ENCODE measurements at regions not wholly inside any gene's neighbourhood (a gene's known extent, or its start where the extent isn't known, plus 50 kb on each side); places are given as distances from the start of the nearest gene placed in this dataset.
"Not testable (repeated sequence)": the region's sequence is repeated elsewhere in the genome, so short reads cannot be mapped to it uniquely, and the experiment has no call there.

- H3K4me3 ChIP-seq (ENCODE audit: low read length), result peak overlapping the region; percentile 74
- ATAC-seq, result peak; percentile 88
- H3K27me3 ChIP-seq (ENCODE audit: low read length); CTCF ChIA-PET; H3K9me3 ChIP-seq (ENCODE audit: low read length); H4K20me1 ChIP-seq (ENCODE audit: low read length); H3K9me2 ChIP-seq (replicated peaks; ENCODE audit: low read length); H3K36me3 ChIP-seq (ENCODE audit: low read depth, low read length); H3K4me1 ChIP-seq (ENCODE audit: insufficient read depth, low read length); intact Hi-C loops (cut with micrococcal nuclease); H3K79me2 ChIP-seq (ENCODE audit: low read length); H3F3A ChIP-seq (ENCODE audit: low read length, unreplicated experiment): not testable (repeated sequence)
- DNase-seq, result peak; percentile 98
- peak overlapping the region; percentile 96 for H3K4me2 ChIP-seq (ENCODE audit: low read length)
- POLR2A ChIA-PET (ENCODE audit: unreplicated experiment), result interaction anchor here (0.7 to 1.0 kb wide), 3 partner anchors 10 to 977 kb away, joined by 7 to 17 read pairs (median 9); no protein-coding TSS in a partner anchor
- TSS peak; percentile 100 for BruUV-seq (replicated peaks)
- H2AFZ ChIP-seq (ENCODE audit: low read length), result peak overlapping the region; percentile 87
- H3K27ac ChIP-seq (ENCODE audit: low read length), result peak overlapping the region; percentile 87
- peak overlapping the region; percentile 87 for H3K9ac ChIP-seq (ENCODE audit: low read length)
Measured at GRCh38 chr1:146386851-146387749, 158.3 kb upstream of the NOTCH2NLA start.

GRCh38 chr1:146381196-146381595 lies 152.4 kb upstream of the NOTCH2NLA start:
- H3K27me3 ChIP-seq (ENCODE audit: low read length); H3K27ac ChIP-seq (ENCODE audit: low read length); H3F3A ChIP-seq (ENCODE audit: low read length, unreplicated experiment); H3K4me1 ChIP-seq (ENCODE audit: insufficient read depth, low read length); H3K9me3 ChIP-seq (ENCODE audit: low read length); H3K9me2 ChIP-seq (replicated peaks; ENCODE audit: low read length); CTCF ChIA-PET; intact Hi-C loops (cut with micrococcal nuclease); H3K36me3 ChIP-seq (ENCODE audit: low read depth, low read length); H3K79me2 ChIP-seq (ENCODE audit: low read length); H3K9ac ChIP-seq (ENCODE audit: low read length); H3K4me2 ChIP-seq (ENCODE audit: low read length); ATAC-seq; POLR2A ChIA-PET (ENCODE audit: unreplicated experiment); H3K4me3 ChIP-seq (ENCODE audit: low read length); BruUV-seq (replicated peaks); H4K20me1 ChIP-seq (ENCODE audit: low read length): not testable (repeated sequence)
- peak; percentile 26 for DNase-seq
- H2AFZ ChIP-seq (ENCODE audit: low read length), result 0 out of 2 replicates have a peak overlapping the region, but pooled peaks have one; percentile 30

GRCh38 chr1:146376708-146377496 lies 148.1 kb upstream of the NOTCH2NLA start:
- H3F3A ChIP-seq (ENCODE audit: low read length, unreplicated experiment); H3K79me2 ChIP-seq (ENCODE audit: low read length); intact Hi-C loops (cut with micrococcal nuclease); H3K36me3 ChIP-seq (ENCODE audit: low read depth, low read length); H2AFZ ChIP-seq (ENCODE audit: low read length); H3K27me3 ChIP-seq (ENCODE audit: low read length); H3K9me3 ChIP-seq (ENCODE audit: low read length); H3K4me1 ChIP-seq (ENCODE audit: insufficient read depth, low read length); H3K9me2 ChIP-seq (replicated peaks; ENCODE audit: low read length); CTCF ChIA-PET; H3K4me3 ChIP-seq (ENCODE audit: low read length); H4K20me1 ChIP-seq (ENCODE audit: low read length); H3K4me2 ChIP-seq (ENCODE audit: low read length): not testable (repeated sequence)
- BruUV-seq (replicated peaks), result TSS peak; percentile 99
- Histone ChIP-seq H3K9ac (ENCODE audit: low read length) (peak overlapping the region; percentile 31; the same call in 1 of the 2 replicates), H3K27ac (ENCODE audit: low read length) (peak overlapping the region; percentile 51)
- POLR2A ChIA-PET (ENCODE audit: unreplicated experiment), result interaction anchor here (0.6 to 1.0 kb wide), 4 partner anchors 10 to 715 kb away, joined by 3 to 17 read pairs (median 3); no protein-coding TSS in a partner anchor
- DNase-seq (peak; percentile 99), ATAC-seq (peak; percentile 88)

GRCh38 chr1:146376309-146376707 lies 147.5 kb upstream of the NOTCH2NLA start:
- H3K9ac ChIP-seq (ENCODE audit: low read length), result peak overlapping the region; percentile 31

GRCh38 chr1:146375108-146375507 lies 146.3 kb upstream of the NOTCH2NLA start:
- POLR2A ChIA-PET (ENCODE audit: unreplicated experiment); H2AFZ ChIP-seq (ENCODE audit: low read length); DNase-seq; H3K79me2 ChIP-seq (ENCODE audit: low read length); H3K4me3 ChIP-seq (ENCODE audit: low read length); H3K27ac ChIP-seq (ENCODE audit: low read length); H3K4me2 ChIP-seq (ENCODE audit: low read length); BruUV-seq (replicated peaks); H3K36me3 ChIP-seq (ENCODE audit: low read depth, low read length); ATAC-seq; H3K4me1 ChIP-seq (ENCODE audit: insufficient read depth, low read length); H3F3A ChIP-seq (ENCODE audit: low read length, unreplicated experiment); intact Hi-C loops (cut with micrococcal nuclease); H3K9me3 ChIP-seq (ENCODE audit: low read length); H3K27me3 ChIP-seq (ENCODE audit: low read length); H3K9me2 ChIP-seq (replicated peaks; ENCODE audit: low read length); H3K9ac ChIP-seq (ENCODE audit: low read length); H4K20me1 ChIP-seq (ENCODE audit: low read length); CTCF ChIA-PET: not testable (repeated sequence)

More at GRCh38 chr1:146376309-146376707, 147.5 kb upstream of the NOTCH2NLA start:
- H3K27me3 ChIP-seq (ENCODE audit: low read length); H3K9me2 ChIP-seq (replicated peaks; ENCODE audit: low read length); H2AFZ ChIP-seq (ENCODE audit: low read length); BruUV-seq (replicated peaks); CTCF ChIA-PET; H3K4me1 ChIP-seq (ENCODE audit: insufficient read depth, low read length); H3K79me2 ChIP-seq (ENCODE audit: low read length); intact Hi-C loops (cut with micrococcal nuclease); H4K20me1 ChIP-seq (ENCODE audit: low read length); H3K9me3 ChIP-seq (ENCODE audit: low read length); H3K27ac ChIP-seq (ENCODE audit: low read length); H3K36me3 ChIP-seq (ENCODE audit: low read depth, low read length); H3F3A ChIP-seq (ENCODE audit: low read length, unreplicated experiment): not testable (repeated sequence)
- peak overlapping the region; percentile 53 for H3K4me3 ChIP-seq (ENCODE audit: low read length)
- peak; percentile 62 for ATAC-seq
- peak; percentile 78 for DNase-seq
- POLR2A ChIA-PET (ENCODE audit: unreplicated experiment), result interaction anchor here (0.7 to 1.0 kb wide), 2 partner anchors 11 kb away, joined by 7 to 17 read pairs; no protein-coding TSS in a partner anchor
- H3K4me2 ChIP-seq (ENCODE audit: low read length), result peak overlapping the region; percentile 70

GRCh38 chr1:146369940-146370339 lies 141.1 kb upstream of the NOTCH2NLA start:
- H3K27ac ChIP-seq (ENCODE audit: low read length); intact Hi-C loops (cut with micrococcal nuclease); POLR2A ChIA-PET (ENCODE audit: unreplicated experiment); H4K20me1 ChIP-seq (ENCODE audit: low read length); H3K79me2 ChIP-seq (ENCODE audit: low read length); H3K9me3 ChIP-seq (ENCODE audit: low read length); H3K36me3 ChIP-seq (ENCODE audit: low read depth, low read length); CTCF ChIA-PET; H3K9me2 ChIP-seq (replicated peaks; ENCODE audit: low read length); H3K9ac ChIP-seq (ENCODE audit: low read length); ATAC-seq; H3K4me1 ChIP-seq (ENCODE audit: insufficient read depth, low read length); H3K27me3 ChIP-seq (ENCODE audit: low read length); H3F3A ChIP-seq (ENCODE audit: low read length, unreplicated experiment): not testable (repeated sequence)
- DNase-seq, result peak; percentile 77
- BruUV-seq (replicated peaks), result TSS peak; percentile 100
- Histone ChIP-seq H2AFZ (ENCODE audit: low read length) (peak overlapping the region; percentile 71; the same call in 1 of the 2 replicates), H3K4me2 (ENCODE audit: low read length) (peak overlapping the region; percentile 74), H3K4me3 (ENCODE audit: low read length) (peak overlapping the region; percentile 63)

Measured in PC-3 (cell line).